Testis (tissue), 2 donors: ENCODE measurements at regions not wholly inside any gene's neighbourhood (a gene's known extent, or its start where the extent isn't known, plus 50 kb on each side); places are given as distances from the start of the nearest gene placed in this dataset.

Experiments used
- CTCF ChIP-seq, 3 experiments: fragments of 450-650 bp in 2 of 3; fragments of 200-600 bp in 1 of 3; sonication (generic) in 1 of 3; IDR thresholded peaks; one replicate each; pipeline ENCODE4 v1.5.1; 2016 to 2019; ENCODE audit warnings: antibody characterized with exemption in 3 of 3, mild to moderate bottlenecking in 2 of 3, moderate library complexity in 1 of 3
- POLR2A ChIP-seq: fragments of 450-650 bp; IDR thresholded peaks from one replicate; pipeline ENCODE4 v1.6.1; 2017; ENCODE audit warnings: antibody characterized with exemption, mild to moderate bottlenecking, moderate library complexity

GRCh38 chr6:121686611-121687023, 251.2 kb downstream of the GJA1 start:
- TF ChIP-seq CTCF (IDR thresholded peaks at IDR 0.05) (no peak), POLR2A (no peak)
